GM12872 (cell line): ENCODE measurements at regions not wholly inside any gene's neighbourhood (a gene's known extent, or its start where the extent isn't known, plus 50 kb on each side); places are given as distances from the start of the nearest gene placed in this dataset.

Experiments
- TF ChIP-seq, protein P1 (sequence below): IDR thresholded peaks from 3 replicates; pipeline ENCODE4 v1.5.1; 2011; ENCODE audit warnings: low read depth, mild to moderate bottlenecking, low read length, moderate library complexity; ENCODE audit not compliant: insufficient read depth

DNA sequence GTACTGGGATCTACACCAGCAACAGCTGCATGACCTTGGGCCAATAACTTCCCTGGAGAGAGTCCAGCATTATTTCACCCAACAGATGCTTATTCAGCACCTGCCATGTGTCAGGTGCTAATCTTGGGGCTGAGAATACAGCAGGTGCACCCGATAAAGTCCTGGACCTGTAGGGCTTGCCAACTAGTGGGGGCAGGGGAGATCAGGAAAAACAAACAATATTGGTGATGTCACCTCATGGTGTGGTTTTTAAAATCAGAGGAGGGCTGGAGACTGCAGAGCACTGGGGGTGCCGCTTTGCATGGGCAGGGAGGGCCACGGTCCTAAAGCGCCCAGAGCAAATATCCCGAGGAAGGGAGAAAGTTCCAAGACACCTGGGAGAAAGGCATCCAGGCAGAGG is 218.8 kb downstream of the C16orf95 start:
- TF ChIP-seq, protein P1, sequence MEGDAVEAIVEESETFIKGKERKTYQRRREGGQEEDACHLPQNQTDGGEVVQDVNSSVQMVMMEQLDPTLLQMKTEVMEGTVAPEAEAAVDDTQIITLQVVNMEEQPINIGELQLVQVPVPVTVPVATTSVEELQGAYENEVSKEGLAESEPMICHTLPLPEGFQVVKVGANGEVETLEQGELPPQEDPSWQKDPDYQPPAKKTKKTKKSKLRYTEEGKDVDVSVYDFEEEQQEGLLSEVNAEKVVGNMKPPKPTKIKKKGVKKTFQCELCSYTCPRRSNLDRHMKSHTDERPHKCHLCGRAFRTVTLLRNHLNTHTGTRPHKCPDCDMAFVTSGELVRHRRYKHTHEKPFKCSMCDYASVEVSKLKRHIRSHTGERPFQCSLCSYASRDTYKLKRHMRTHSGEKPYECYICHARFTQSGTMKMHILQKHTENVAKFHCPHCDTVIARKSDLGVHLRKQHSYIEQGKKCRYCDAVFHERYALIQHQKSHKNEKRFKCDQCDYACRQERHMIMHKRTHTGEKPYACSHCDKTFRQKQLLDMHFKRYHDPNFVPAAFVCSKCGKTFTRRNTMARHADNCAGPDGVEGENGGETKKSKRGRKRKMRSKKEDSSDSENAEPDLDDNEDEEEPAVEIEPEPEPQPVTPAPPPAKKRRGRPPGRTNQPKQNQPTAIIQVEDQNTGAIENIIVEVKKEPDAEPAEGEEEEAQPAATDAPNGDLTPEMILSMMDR, result no peak

DNA sequence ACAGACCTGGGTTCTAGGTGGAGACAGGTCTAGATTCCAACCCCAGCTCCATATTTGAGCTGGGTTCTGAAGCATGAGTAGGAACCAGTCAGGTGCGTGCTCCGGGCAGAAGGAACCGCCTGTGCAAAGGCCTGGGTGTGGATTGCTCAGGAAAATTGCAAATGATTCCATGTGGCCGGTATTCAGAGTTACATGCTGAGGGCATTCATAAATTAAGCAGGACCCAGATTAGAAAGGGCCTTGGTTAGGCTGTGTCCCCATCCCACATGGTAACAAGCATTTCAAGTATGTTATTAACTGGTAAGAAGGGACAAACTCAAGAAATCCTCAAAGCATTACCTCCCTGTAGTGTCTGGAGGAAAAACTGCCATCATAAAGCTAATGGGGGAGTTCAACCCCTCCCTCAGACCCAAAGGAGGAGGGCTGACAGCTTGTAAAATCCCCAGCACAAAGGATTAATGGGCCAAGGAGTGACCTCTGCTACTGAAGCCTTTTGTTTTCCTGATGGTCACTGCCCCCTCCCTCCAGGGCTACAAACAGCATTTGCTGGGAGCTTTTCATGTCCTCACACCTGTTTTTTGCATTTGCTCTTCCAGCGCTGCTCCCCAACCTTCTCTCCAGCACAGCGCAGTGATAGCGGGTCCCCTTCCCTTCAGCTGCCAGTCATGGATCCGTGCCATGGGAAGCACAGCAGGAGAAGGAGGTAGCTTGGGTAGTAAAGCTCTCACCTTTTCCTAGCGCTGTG is 218.0 kb downstream of the C16orf95 start:
- TF ChIP-seq, protein P1, result no peak

DNA sequence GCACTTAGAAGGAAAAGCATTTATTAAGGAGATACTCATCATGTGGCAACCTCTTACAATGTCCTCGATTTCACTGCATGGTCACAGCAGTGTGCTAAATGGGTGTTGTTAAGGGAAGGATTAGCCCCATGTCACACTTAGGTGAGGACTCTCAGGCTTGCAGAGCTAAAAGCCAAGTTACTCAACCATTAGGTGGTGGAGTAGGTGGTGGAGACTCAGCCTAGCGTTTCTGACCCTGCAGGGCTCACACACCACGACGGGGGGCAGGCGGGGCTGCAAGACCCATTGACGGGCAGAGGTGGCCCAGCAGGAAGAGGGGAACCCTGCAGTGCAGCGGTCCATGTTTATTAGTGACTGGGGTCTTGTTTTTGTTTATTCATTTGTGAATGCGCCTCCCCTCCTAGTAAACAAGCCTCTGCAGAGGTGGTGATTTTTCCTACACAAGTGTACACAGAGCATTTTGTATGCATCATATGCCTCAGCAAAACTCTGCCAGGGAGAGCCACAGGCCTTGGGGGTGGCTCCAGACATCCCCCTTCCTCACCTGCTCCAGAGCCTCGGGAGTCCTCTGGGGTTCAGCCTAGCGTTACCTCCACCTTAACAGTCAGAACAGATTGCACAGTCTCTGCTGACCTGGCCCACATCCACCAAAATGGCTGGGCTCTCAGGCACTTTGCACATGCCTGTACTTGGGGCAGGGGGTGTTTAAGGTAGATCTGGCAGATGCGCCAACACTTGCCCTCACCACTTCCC is 216.7 kb downstream of the C16orf95 start:
- TF ChIP-seq, protein P1, result no peak

DNA sequence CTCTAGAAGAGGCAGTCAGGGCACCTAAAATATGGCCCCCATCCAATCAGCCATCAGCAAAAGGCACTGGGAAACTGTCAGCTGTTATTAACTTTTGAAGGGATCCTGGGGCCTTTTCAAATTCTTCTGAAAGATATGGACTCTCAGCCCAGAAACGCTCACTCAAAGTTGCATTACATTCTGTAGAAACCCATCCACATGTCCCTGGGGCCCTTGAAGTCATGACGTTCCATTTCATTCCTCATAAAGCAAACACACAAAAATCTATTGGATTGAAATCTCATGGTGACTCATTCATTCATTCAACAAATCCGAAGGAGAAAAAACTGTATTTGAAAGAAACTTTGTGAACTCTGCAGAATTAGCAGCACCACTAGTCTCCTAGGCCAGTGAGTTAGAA is 215.3 kb downstream of the C16orf95 start:
- TF ChIP-seq, protein P1, result no peak

DNA sequence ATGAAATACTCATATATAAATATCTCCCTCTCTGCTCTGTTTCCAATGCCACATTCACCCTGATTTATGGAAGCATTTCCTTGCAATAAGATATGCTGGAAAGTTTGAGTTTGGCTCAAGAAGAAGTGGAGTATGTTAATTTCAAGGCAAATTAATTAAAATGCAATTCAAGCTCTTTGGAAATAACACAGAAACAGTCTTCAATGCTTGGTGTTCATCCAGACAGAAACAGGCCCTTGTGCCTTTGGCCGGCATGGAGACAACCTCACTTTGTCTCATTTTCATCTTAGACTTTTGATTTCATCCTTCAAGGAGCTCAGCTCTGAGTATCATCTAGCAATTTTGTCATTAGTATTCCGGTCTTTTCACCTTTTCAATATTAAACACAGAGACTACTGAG is 210.0 kb downstream of the C16orf95 start:
- TF ChIP-seq, protein P1, result no peak

DNA sequence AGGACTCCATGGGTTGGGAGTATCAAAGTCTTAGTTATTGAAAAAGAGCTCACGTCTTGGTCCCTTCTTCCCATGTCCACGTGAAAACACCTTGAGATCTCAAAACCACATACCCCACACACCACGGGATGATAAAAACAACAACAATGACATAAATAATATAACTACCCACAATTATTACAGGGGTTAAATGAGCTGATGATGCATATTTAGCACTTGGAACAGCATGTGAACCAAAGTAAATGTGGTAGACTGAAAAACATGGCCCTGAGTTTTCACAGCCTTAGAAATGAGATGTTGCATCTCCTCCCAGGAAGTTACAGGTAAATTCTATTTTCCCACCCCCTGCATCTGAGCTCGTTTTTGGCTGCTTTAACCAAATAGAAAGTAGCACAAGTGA is 208.9 kb downstream of the C16orf95 start:
- TF ChIP-seq, protein P1, result no peak

DNA sequence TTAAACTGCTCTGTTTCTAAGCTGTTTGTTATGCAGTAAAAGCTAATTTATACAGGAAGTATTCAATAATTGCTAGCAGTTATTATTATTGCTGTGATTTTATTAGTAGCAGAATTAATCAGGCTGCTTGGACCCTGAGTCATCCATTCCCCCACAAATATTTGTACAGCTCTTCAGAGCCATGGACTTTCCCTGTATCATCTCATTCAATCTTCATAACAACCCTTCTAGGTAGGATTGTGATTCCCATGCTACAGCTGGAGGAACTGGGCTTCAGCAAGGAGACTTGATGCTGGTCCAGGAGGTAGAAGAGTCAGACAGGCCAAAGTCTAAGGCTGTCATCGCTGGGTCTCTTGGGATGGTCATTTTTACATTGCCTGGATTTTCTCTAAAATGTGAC is 208.3 kb downstream of the C16orf95 start:
- TF ChIP-seq, protein P1, result no peak
